ENCODE measurements at regions not wholly inside any gene's neighbourhood (a gene's known extent, or its start where the extent isn't known, plus 50 kb on each side); places are given as distances from the start of the nearest gene placed in this dataset.
"Not testable (repeated sequence)": the region's sequence is repeated elsewhere in the genome, so short reads cannot be mapped to it uniquely, and the experiment has no call there.

DNA sequence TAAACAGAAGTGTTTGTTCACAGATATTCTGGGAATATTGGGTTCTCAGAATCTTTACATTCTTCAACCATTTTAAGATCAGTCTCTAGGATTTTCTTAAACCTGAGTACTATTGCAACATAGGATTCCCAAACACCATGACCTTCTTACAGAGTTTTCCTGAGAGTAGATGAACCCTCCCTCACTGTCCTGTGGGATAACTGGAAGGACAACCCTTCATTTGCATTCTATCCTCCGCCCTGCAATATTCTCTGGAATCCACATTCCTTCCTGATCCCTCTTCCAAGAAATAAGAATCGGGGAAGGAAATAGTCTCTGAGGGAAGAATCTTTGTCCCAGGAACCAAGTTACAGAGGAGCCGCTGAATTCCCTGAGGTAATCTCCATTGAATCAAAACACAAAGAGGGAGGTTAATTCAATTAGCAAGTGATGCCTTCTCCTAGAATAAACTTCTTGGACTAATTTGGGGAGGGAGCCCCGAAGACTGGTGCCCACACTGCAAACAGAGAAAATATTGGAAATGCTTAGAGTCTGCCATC is 99.8 kb upstream of the MBIP start:
- Histone ChIP-seq H3K4me1 (ENCODE audit: insufficient read depth, low read length) (no peaks in the 10 kb centered on the region), H3K9me3 (ENCODE audit: insufficient read depth, low read length, severe bottlenecking) (no peaks in the 10 kb centered on the region), H3K79me2 (ENCODE audit: insufficient read depth, low read length) (no peaks in the 10 kb centered on the region), H3K27me3 (ENCODE audit: insufficient read depth, low read length, poor library complexity) (peaks cover 6% of the 10 kb centered on the region), H3K36me3 (ENCODE audit: insufficient read depth, low read length) (no peaks in the 10 kb centered on the region), H2AFZ (ENCODE audit: low read depth, low read length) (no peak overlapping the region), H3K27ac (ENCODE audit: low read length) (no peak overlapping the region), H3K4me3 (ENCODE audit: low read depth in 1 of 2, low read length in 2 of 2) (no peak overlapping the region), H3K9ac (ENCODE audit: low read depth, low read length) (no peak overlapping the region), H4K20me1 (ENCODE audit: insufficient read depth, low read length) (no peaks in the 10 kb centered on the region), H3K4me2 (ENCODE audit: insufficient read depth, low read length) (no peak overlapping the region)
- ATAC-seq (ENCODE audit: insufficient read depth, low read depth) = no peak
- TF ChIP-seq EZH2 (IDR thresholded peaks at IDR 0.05; ENCODE audit: borderline replicate concordance, low read depth, low read length, severe bottlenecking) = no peak
- TF ChIP-seq, protein P1, sequence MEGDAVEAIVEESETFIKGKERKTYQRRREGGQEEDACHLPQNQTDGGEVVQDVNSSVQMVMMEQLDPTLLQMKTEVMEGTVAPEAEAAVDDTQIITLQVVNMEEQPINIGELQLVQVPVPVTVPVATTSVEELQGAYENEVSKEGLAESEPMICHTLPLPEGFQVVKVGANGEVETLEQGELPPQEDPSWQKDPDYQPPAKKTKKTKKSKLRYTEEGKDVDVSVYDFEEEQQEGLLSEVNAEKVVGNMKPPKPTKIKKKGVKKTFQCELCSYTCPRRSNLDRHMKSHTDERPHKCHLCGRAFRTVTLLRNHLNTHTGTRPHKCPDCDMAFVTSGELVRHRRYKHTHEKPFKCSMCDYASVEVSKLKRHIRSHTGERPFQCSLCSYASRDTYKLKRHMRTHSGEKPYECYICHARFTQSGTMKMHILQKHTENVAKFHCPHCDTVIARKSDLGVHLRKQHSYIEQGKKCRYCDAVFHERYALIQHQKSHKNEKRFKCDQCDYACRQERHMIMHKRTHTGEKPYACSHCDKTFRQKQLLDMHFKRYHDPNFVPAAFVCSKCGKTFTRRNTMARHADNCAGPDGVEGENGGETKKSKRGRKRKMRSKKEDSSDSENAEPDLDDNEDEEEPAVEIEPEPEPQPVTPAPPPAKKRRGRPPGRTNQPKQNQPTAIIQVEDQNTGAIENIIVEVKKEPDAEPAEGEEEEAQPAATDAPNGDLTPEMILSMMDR (IDR thresholded peaks at IDR 0.05; ENCODE audit: borderline replicate concordance, extremely low read depth, low read length, poor library complexity, severe bottlenecking) = no peak
- no peak for DNase-seq

DNA sequence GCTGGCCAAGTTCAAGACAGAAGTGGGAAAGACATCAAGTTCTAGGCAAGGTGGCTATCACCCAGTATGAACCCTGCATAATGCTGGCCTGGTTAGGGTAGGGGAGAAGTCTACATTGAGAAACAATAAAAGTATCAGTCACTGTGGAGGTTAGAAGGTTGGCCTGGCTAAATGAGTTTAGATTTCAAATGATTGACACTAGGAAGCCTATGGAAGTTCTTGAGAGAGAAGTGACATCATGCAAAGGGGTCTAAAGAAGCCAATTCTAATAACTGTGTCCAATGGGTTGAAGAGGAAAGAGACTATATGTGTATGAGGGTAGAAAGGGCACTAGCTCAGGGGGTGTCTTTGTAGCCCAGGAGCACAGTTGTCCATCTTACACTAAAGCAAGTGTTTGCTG is 98.5 kb upstream of the MBIP start:
- Histone ChIP-seq H3K27me3 (ENCODE audit: insufficient read depth, low read length, poor library complexity) (peaks cover 4% of the 10 kb centered on the region), H3K9ac (ENCODE audit: low read depth, low read length) (no peak overlapping the region), H3K4me3 (ENCODE audit: low read depth in 1 of 2, low read length in 2 of 2) (no peak overlapping the region), H3K4me1 (ENCODE audit: insufficient read depth, low read length) (no peaks in the 10 kb centered on the region), H2AFZ (ENCODE audit: low read depth, low read length) (no peak overlapping the region), H3K36me3 (ENCODE audit: insufficient read depth, low read length) (no peaks in the 10 kb centered on the region), H3K4me2 (ENCODE audit: insufficient read depth, low read length) (no peak overlapping the region), H3K27ac (ENCODE audit: low read length) (no peak overlapping the region), H3K79me2 (ENCODE audit: insufficient read depth, low read length) (no peaks in the 10 kb centered on the region), H3K9me3 (ENCODE audit: insufficient read depth, low read length, severe bottlenecking) (no peaks in the 10 kb centered on the region), H4K20me1 (ENCODE audit: insufficient read depth, low read length) (no peaks in the 10 kb centered on the region)
- ATAC-seq (ENCODE audit: insufficient read depth, low read depth) = no peak
- no peak for DNase-seq
- no peak for TF ChIP-seq EZH2 (IDR thresholded peaks at IDR 0.05; ENCODE audit: borderline replicate concordance, low read depth, low read length, severe bottlenecking)
- TF ChIP-seq, protein P1 (IDR thresholded peaks at IDR 0.05; ENCODE audit: borderline replicate concordance, extremely low read depth, low read length, poor library complexity, severe bottlenecking) = no peak

DNA sequence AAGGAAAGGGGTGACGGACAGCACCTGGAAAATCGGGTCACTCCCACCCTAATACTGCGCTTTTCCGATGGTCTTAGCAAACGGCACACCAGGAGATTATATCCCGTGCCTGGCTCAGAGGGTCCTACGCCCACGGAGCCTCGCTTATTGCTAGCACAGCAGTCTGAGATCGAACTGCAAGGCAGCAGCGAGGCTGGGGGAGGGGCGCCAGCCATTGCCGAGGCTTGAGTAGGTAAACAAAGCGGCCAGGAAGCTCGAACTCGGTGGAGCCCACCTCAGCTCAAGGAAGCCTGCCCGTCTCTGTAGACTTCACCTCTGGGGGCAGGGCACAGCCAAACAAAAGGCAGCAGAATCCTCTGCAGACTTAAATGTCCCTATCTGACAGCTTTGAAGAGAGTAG is 91.5 kb upstream of the MBIP start:
- not testable (repeated sequence) for ATAC-seq (ENCODE audit: insufficient read depth, low read depth); H2AFZ ChIP-seq (ENCODE audit: low read depth, low read length); H3K4me2 ChIP-seq (ENCODE audit: insufficient read depth, low read length); H4K20me1 ChIP-seq (ENCODE audit: insufficient read depth, low read length); H3K9ac ChIP-seq (ENCODE audit: low read depth, low read length); H3K9me3 ChIP-seq (ENCODE audit: insufficient read depth, low read length, severe bottlenecking); H3K27ac ChIP-seq (ENCODE audit: low read length); H3K4me1 ChIP-seq (ENCODE audit: insufficient read depth, low read length); H3K79me2 ChIP-seq (ENCODE audit: insufficient read depth, low read length); H3K27me3 ChIP-seq (ENCODE audit: insufficient read depth, low read length, poor library complexity); H3K36me3 ChIP-seq (ENCODE audit: insufficient read depth, low read length); H3K4me3 ChIP-seq (ENCODE audit: low read depth in 1 of 2, low read length in 2 of 2); DNase-seq

DNA sequence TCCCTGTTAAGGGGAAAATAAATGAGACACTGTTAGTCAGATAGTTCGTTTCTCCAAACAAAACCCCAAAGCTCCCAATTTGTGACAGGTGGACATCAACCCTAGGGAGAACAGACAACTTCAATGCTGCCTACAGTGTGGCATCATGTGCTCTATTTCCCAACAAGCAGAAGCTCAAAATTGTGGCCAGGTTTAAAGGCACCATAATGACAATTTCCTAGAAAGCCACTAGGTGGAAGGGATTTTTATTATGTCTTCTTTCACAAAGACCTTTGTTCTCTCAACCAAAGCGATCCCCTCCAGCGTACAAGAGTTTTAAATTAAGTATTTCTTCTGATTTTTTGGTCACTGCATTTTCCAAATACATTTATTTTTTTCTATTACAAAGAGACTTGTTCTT is 88.0 kb upstream of the MBIP start:
- H3K9ac ChIP-seq (ENCODE audit: low read depth, low read length) = no peak overlapping the region
- ATAC-seq (ENCODE audit: insufficient read depth, low read depth) (no peak), DNase-seq (no peak)
- H3K9me3 ChIP-seq (ENCODE audit: insufficient read depth, low read length, severe bottlenecking) = no peaks in the 10 kb centered on the region
- no peak overlapping the region for H2AFZ ChIP-seq (ENCODE audit: low read depth, low read length)
- no peak overlapping the region for H3K27ac ChIP-seq (ENCODE audit: low read length)
- no peaks in the 10 kb centered on the region for H3K36me3 ChIP-seq (ENCODE audit: insufficient read depth, low read length)
- H3K4me3 ChIP-seq (ENCODE audit: low read depth in 1 of 2, low read length in 2 of 2) = no peak overlapping the region
- H3K4me2 ChIP-seq (ENCODE audit: insufficient read depth, low read length) = no peak overlapping the region
- no peaks in the 10 kb centered on the region for H3K79me2 ChIP-seq (ENCODE audit: insufficient read depth, low read length)
- H3K4me1 ChIP-seq (ENCODE audit: insufficient read depth, low read length) = no peaks in the 10 kb centered on the region
- H3K27me3 ChIP-seq (ENCODE audit: insufficient read depth, low read length, poor library complexity) = no peaks in the 10 kb centered on the region
- H4K20me1 ChIP-seq (ENCODE audit: insufficient read depth, low read length) = no peaks in the 10 kb centered on the region
- TF ChIP-seq EZH2 (IDR thresholded peaks at IDR 0.05; ENCODE audit: borderline replicate concordance, low read depth, low read length, severe bottlenecking) = no peak
- TF ChIP-seq, protein P1 (IDR thresholded peaks at IDR 0.05; ENCODE audit: borderline replicate concordance, extremely low read depth, low read length, poor library complexity, severe bottlenecking) = no peak

Measured in DND-41 (cell line).